HUES6 (cell line): ENCODE measurements at regions not wholly inside any gene's neighbourhood (a gene's known extent, or its start where the extent isn't known, plus 50 kb on each side); places are given as distances from the start of the nearest gene placed in this dataset.
"Not testable (repeated sequence)": the region's sequence is repeated elsewhere in the genome, so short reads cannot be mapped to it uniquely, and the experiment has no call there.

Experiments
- H3K27ac ChIP-seq: 2 replicates; pipeline ENCODE4 v1.7.0; 2013; ENCODE audit warnings: low read depth, mild to moderate bottlenecking, low read length, inconsistent platforms
- H3K27me3 ChIP-seq: 2 replicates; pipeline ENCODE4 v1.6.1; 2013; ENCODE audit warnings: low read length; ENCODE audit not compliant: control insufficient read depth, insufficient read depth
- H3K36me3 ChIP-seq: 2 replicates; pipeline ENCODE4 v1.6.1; 2013; ENCODE audit warnings: low read length; ENCODE audit not compliant: control insufficient read depth, insufficient read depth
- H3K4me1 ChIP-seq: 2 replicates; pipeline ENCODE4 v1.6.1; 2013; ENCODE audit warnings: low read length; ENCODE audit not compliant: control insufficient read depth, insufficient read depth
- H3K4me3 ChIP-seq: 2 replicates; pipeline ENCODE4 v1.5.1; 2013; ENCODE audit warnings: low read depth, low read length
- H3K9ac ChIP-seq: one replicate; pipeline ENCODE4 v1.6.1; 2013; ENCODE audit warnings: mild to moderate bottlenecking, low read length
- H3K9me3 ChIP-seq: 2 replicates; pipeline ENCODE4 v1.6.1; 2013; ENCODE audit warnings: low read depth, low read length; ENCODE audit not compliant: control insufficient read depth, insufficient read depth

DNA sequence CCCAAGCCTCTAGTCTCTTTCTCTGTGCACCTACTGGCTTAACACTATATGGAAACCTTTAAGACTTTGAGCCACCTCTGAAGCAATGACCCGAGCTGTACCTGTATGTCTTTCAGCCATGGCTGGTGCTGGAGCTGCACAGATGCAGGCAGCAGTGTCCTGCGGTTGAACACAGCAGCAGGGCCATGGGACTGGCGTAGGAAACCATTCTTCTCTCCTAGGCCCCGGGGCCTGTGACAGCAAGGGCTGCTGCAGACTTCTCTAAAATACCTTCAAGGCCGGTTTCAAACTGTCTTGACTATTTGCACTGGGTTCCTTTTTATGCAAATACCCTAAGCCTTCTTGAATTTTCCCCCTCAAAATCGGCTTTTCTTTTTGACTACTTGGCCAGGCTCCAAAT lies 243.6 kb downstream of the CWH43 start:
- H3K4me3 ChIP-seq, H3K27me3 ChIP-seq, H3K27ac ChIP-seq, H3K9ac ChIP-seq, H3K9me3 ChIP-seq, H3K4me1 ChIP-seq, H3K36me3 ChIP-seq: not testable (repeated sequence)

- not testable (repeated sequence) for H3K27ac ChIP-seq, H3K36me3 ChIP-seq, H3K27me3 ChIP-seq, H3K4me1 ChIP-seq, H3K9ac ChIP-seq, H3K4me3 ChIP-seq
- peaks cover 17% of the 10 kb centered on the region; the same call in 1 of the 2 replicates for H3K9me3 ChIP-seq
Observed at GRCh38 chr4:49233346-49233745, 247.3 kb downstream of the CWH43 start.

GRCh38 chr4:49233749-49234148 lies 247.7 kb downstream of the CWH43 start:
- not testable (repeated sequence) for H3K27me3 ChIP-seq, H3K4me1 ChIP-seq, H3K36me3 ChIP-seq, H3K9ac ChIP-seq, H3K4me3 ChIP-seq, H3K27ac ChIP-seq
- peaks cover 17% of the 10 kb centered on the region; the same call in 1 of the 2 replicates for H3K9me3 ChIP-seq

DNA sequence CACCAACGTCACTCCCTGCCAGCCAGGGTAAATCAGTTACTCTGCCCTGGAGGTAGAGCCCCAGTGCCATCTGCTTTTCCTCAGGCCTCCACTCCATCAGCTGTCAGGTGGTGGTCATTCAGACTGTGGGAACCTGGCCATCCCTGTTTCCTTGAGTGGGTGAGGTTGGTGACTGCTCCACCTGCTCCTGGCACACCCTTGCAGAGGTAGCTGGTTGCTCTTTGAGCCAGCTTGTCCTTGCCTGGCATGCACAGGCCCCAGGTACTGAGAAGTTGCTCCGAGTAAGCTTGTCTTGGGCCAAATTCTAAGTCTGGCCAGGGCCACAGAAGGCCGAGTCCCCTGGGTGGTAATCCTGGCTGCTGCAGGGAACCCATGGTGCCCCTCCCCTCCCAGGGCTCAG lies 248.3 kb downstream of the CWH43 start:
- peaks cover 17% of the 10 kb centered on the region; the same call in 1 of the 2 replicates for H3K9me3 ChIP-seq

GRCh38 chr4:49235413-49236160 lies 249.5 kb downstream of the CWH43 start:
- peaks cover 23% of the 10 kb centered on the region; the same call in 1 of the 2 replicates for H3K9me3 ChIP-seq
- not testable (repeated sequence) for H3K27ac ChIP-seq, H3K27me3 ChIP-seq

More for the DNA sequence above, 248.3 kb downstream of the CWH43 start:
- H3K4me1 ChIP-seq, H3K36me3 ChIP-seq, H3K27ac ChIP-seq, H3K27me3 ChIP-seq, H3K9ac ChIP-seq, H3K4me3 ChIP-seq: not testable (repeated sequence)

DNA sequence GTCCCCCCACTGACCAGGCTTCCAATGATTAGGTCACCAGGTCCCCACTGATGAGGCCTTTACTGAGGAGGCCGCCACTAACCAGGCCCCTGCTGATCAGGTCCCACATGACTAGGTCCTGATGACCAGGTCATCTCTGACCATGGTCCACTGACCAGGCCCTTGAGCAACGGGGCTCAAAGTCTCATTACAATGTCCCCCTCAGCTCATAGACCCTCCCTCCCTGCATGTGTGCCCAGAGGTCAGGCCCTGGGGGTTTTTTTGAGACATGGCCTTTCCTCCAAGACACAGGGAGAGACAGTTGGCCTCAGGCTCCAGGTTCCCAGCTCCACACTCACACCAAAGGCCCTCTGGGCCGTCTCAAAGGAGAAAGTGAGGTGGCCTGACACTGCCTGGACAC lies 250.4 kb downstream of the CWH43 start:
- peaks cover 23% of the 10 kb centered on the region; the same call in 1 of the 2 replicates for H3K9me3 ChIP-seq
- not testable (repeated sequence) for H3K4me1 ChIP-seq, H3K4me3 ChIP-seq, H3K9ac ChIP-seq, H3K27me3 ChIP-seq, H3K36me3 ChIP-seq, H3K27ac ChIP-seq

More at GRCh38 chr4:49235413-49236160, 249.5 kb downstream of the CWH43 start:
- H3K4me1 ChIP-seq, H3K36me3 ChIP-seq, H3K9ac ChIP-seq, H3K4me3 ChIP-seq: not testable (repeated sequence)

GRCh38 chr4:49241295-49241694 lies 255.2 kb downstream of the CWH43 start:
- not testable (repeated sequence) for H3K9me3 ChIP-seq, H3K27me3 ChIP-seq, H3K27ac ChIP-seq, H3K36me3 ChIP-seq, H3K9ac ChIP-seq, H3K4me1 ChIP-seq, H3K4me3 ChIP-seq

GRCh38 chr4:49262786-49263185 lies 276.7 kb downstream of the CWH43 start:
- not testable (repeated sequence) for H3K9me3 ChIP-seq

GRCh38 chr4:49270435-49270834 lies 284.4 kb downstream of the CWH43 start:
- H3K4me1 ChIP-seq, H3K9ac ChIP-seq, H3K27me3 ChIP-seq: not testable (repeated sequence)

More at GRCh38 chr4:49262786-49263185, 276.7 kb downstream of the CWH43 start:
- H3K9ac ChIP-seq, H3K27ac ChIP-seq, H3K4me3 ChIP-seq, H3K27me3 ChIP-seq, H3K36me3 ChIP-seq, H3K4me1 ChIP-seq: not testable (repeated sequence)

DNA sequence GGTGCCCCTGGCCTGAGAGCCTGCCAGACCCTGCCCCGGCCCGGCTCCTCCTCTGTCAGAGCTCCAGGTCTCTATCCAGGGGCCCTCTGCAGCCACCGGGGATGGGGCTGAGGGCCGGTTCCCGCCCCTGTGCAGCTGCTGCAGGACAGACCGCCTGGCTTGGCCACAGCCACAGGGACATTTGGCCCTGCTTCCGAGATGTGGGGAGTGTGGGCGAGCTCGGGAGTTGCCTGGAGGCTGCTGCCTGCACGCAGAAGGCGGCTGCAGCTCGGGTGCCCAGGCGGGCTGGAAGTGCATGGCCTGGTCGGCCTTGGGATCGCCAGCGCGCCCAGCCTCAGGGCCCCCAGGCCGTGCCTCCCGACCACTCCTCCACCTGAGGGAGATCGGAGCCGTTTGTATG lies 284.8 kb downstream of the CWH43 start:
- H3K9ac ChIP-seq, H3K4me3 ChIP-seq, H3K4me1 ChIP-seq, H3K27ac ChIP-seq, H3K27me3 ChIP-seq, H3K36me3 ChIP-seq, H3K9me3 ChIP-seq: not testable (repeated sequence)

More at GRCh38 chr4:49270435-49270834, 284.4 kb downstream of the CWH43 start:
- H3K9me3 ChIP-seq, H3K36me3 ChIP-seq, H3K27ac ChIP-seq, H3K4me3 ChIP-seq: not testable (repeated sequence)

DNA sequence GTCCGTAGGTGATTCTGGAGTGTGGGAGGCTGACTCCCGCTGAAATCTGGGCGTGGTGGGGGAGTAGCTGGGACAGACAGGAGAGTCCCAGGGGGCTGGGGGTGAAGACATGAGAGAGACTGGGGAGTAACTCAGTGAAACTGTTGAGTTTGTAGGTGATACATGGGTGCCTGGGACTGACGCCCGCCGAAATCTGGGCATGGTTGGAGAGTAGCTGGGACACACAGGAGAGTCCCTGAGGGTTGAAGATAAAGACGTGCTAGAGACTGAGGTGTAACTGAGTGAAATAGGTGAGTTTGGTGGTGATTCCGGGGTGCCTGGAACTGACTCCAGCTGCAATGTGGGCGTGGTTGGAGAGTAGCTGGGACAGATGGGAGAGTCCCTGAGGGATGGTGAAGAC lies 299.8 kb downstream of the CWH43 start:
- not testable (repeated sequence) for H3K27me3 ChIP-seq, H3K4me3 ChIP-seq, H3K4me1 ChIP-seq, H3K27ac ChIP-seq, H3K36me3 ChIP-seq, H3K9ac ChIP-seq
- peaks cover 22% of the 10 kb centered on the region for H3K9me3 ChIP-seq
